ENCODE measurements at regions not wholly inside any gene's neighbourhood (a gene's known extent, or its start where the extent isn't known, plus 50 kb on each side); places are given as distances from the start of the nearest gene placed in this dataset.

GRCh38 chr16:26642047-26642664, 424.6 kb upstream of the C16orf82 start:
- no peaks in the 10 kb centered on the region for H3K36me3 ChIP-seq (ENCODE audit: control insufficient read depth in 2 of 2, extremely low read depth in 1 of 2, insufficient read depth in 2 of 2, low read length in 2 of 2)
- no peak overlapping the region for H3K27ac ChIP-seq (ENCODE audit: control insufficient read depth, insufficient read depth, low read length)
- no peaks in the 10 kb centered on the region for H3K9me3 ChIP-seq (ENCODE audit: control insufficient read depth, low read depth, low read length)
- H3K4me1 ChIP-seq (ENCODE audit: control insufficient read depth, extremely low read depth, insufficient read depth, low read length): no peaks in the 10 kb centered on the region
- H3K9me1 ChIP-seq (ENCODE audit: control insufficient read depth, extremely low read depth, insufficient read depth, low read length): no peaks in the 10 kb centered on the region
- no peak overlapping the region for H3K4me3 ChIP-seq (ENCODE audit: control insufficient read depth in 2 of 3, extremely low read depth in 1 of 3, insufficient read depth in 2 of 3, low read depth in 1 of 3, low read length in 3 of 3)
- H3K79me2 ChIP-seq (ENCODE audit: control insufficient read depth, insufficient read depth, low read length): no peaks in the 10 kb centered on the region
- FAIRE-seq: no peak
- no peaks in the 10 kb centered on the region for H4K20me1 ChIP-seq (ENCODE audit: control insufficient read depth, extremely low read depth, insufficient read depth, low read length)
- no peak for DNase-seq (ENCODE audit: low read depth, low spot score)
- H3K9ac ChIP-seq (ENCODE audit: control insufficient read depth, extremely low read depth, insufficient read depth, low read length): no peak overlapping the region
- TF ChIP-seq EZH2 (IDR thresholded peaks at IDR 0.05; ENCODE audit: low read length) (no peak), CTCF (optimal IDR thresholded peaks at IDR 0.05 in 1 of 3, IDR thresholded peaks at IDR 0.05 in 1 of 3, conservative IDR thresholded peaks at IDR 0.05 in 1 of 3; ENCODE audit: extremely low read depth in 1 of 3, insufficient read depth in 2 of 3, low read length in 3 of 3) (no peak)
- dilution Hi-C loops (cut with MboI; ENCODE audit: extremely low pct_ligation_motif_present, low sequenced_read_pairs): no loop called here
- H3K27me3 ChIP-seq (ENCODE audit: control insufficient read depth, extremely low read depth, insufficient read depth, low read length): no peaks in the 10 kb centered on the region
- H2AFZ ChIP-seq (ENCODE audit: control insufficient read depth, low read length): no peak overlapping the region
- H3K4me2 ChIP-seq (ENCODE audit: control insufficient read depth, extremely low read depth, insufficient read depth, low read depth, low read length): no peak overlapping the region

DNA sequence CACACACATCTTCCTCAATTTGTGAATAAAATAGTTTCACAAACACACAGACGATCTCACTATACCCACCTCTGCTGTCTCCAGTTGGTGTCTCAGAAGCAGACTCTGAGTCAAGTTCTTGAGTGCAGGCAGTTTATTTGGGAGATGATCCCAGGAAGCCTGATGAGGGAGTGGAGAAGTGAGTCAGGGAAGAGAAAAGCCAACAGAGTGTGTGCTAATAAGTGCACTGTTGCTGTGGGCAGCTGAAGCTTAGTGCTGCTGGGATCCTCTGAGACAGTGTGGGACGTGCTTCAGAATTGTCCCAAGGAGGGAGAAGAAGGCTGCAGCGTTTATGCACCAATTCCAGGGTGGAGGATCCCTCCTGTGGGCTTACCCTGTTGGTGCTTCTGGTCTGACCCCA, 423.2 kb upstream of the C16orf82 start:
- TF ChIP-seq CTCF (optimal IDR thresholded peaks at IDR 0.05 in 1 of 3, IDR thresholded peaks at IDR 0.05 in 1 of 3, conservative IDR thresholded peaks at IDR 0.05 in 1 of 3; ENCODE audit: extremely low read depth in 1 of 3, insufficient read depth in 2 of 3, low read length in 3 of 3): no peak
- no peak for TF ChIP-seq EZH2 (IDR thresholded peaks at IDR 0.05; ENCODE audit: low read length)
- H4K20me1 ChIP-seq (ENCODE audit: control insufficient read depth, extremely low read depth, insufficient read depth, low read length): no peaks in the 10 kb centered on the region
- no peak for DNase-seq (ENCODE audit: low read depth, low spot score)
- no peak overlapping the region for H3K9ac ChIP-seq (ENCODE audit: control insufficient read depth, extremely low read depth, insufficient read depth, low read length)
- dilution Hi-C loops (cut with MboI; ENCODE audit: extremely low pct_ligation_motif_present, low sequenced_read_pairs): no loop called here
- no peak overlapping the region for H3K4me3 ChIP-seq (ENCODE audit: control insufficient read depth in 2 of 3, extremely low read depth in 1 of 3, insufficient read depth in 2 of 3, low read depth in 1 of 3, low read length in 3 of 3)
- no peaks in the 10 kb centered on the region for H3K4me1 ChIP-seq (ENCODE audit: control insufficient read depth, extremely low read depth, insufficient read depth, low read length)
- no peaks in the 10 kb centered on the region for H3K27me3 ChIP-seq (ENCODE audit: control insufficient read depth, extremely low read depth, insufficient read depth, low read length)
- no peaks in the 10 kb centered on the region for H3K79me2 ChIP-seq (ENCODE audit: control insufficient read depth, insufficient read depth, low read length)
- H2AFZ ChIP-seq (ENCODE audit: control insufficient read depth, low read length): no peak overlapping the region
- H3K4me2 ChIP-seq (ENCODE audit: control insufficient read depth, extremely low read depth, insufficient read depth, low read depth, low read length): no peak overlapping the region
- no peaks in the 10 kb centered on the region for H3K36me3 ChIP-seq (ENCODE audit: control insufficient read depth in 2 of 2, extremely low read depth in 1 of 2, insufficient read depth in 2 of 2, low read length in 2 of 2)
- H3K9me1 ChIP-seq (ENCODE audit: control insufficient read depth, extremely low read depth, insufficient read depth, low read length): no peaks in the 10 kb centered on the region
- no peak for FAIRE-seq
- no peak overlapping the region for H3K27ac ChIP-seq (ENCODE audit: control insufficient read depth, insufficient read depth, low read length)
- H3K9me3 ChIP-seq (ENCODE audit: control insufficient read depth, low read depth, low read length): peaks cover 2% of the 10 kb centered on the region
